ENCODE measurements at regions not wholly inside any gene's neighbourhood (a gene's known extent, or its start where the extent isn't known, plus 50 kb on each side); places are given as distances from the start of the nearest gene placed in this dataset.

DNA sequence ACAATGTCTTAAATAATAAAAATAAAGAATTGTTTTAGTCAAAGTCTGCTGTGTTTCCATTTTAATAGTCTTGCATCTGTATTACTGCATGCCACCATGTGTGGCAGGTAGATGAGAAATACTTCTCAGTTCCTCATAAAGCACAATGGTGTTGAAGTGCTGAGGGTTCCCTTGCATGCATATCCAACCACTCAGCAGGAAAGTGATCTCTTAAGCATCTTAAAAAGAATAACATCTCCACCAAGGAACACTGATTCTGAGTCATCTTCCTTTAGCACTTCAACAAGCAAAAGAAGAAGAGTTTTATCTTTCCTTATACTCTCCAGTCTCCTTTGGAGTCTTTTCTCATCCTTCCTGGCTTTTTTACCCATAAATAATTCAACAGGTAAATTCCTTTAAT lies 602.0 kb downstream of the TBL1XR1 start:
- H3K4me3 ChIP-seq (ENCODE audit: low read depth, low read length): no peak overlapping the region
- DNase-seq (ENCODE audit: low read depth): peak; percentile 46

DNA sequence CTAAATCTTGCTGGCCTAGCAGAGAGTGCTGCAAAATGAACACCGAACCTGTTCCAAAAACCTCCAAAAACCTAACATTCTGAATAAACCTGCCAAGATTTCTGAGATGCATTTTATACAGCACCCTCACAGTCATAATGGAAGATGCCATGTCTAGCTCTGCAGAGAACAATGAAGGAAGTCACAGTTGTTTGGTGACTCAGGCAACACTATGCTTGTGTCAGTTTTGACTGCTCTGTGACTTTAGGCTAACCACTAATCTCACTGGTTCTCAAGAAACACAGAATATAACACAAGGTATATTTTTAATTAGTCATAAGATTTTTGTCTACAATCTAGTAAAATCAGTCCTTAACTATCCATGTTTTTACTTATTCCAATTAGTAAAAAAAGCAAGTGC lies 606.6 kb downstream of the TBL1XR1 start:
- DNase-seq (ENCODE audit: low read depth): no peak
- no peak overlapping the region for H3K4me3 ChIP-seq (ENCODE audit: low read depth, low read length)

DNA sequence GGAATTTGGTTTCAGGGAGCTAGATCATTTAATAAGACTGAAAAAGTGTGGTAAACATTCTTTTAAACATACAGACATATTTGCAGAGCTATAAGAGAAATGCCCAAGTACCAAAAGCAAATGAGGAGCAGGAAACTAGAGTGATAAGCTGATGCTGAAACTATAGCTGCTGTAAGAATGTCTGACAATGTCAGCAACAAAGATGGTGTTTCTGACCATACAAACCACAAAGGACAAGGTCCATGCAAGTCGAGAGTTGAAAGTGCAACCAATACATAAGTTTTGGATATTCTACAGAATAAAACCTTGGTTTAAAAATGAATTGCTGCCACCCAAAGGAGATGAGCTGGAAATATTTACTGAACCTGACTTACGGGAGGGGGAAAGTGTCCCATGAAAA lies 610.2 kb downstream of the TBL1XR1 start:
- no peak for DNase-seq (ENCODE audit: low read depth)
- no peak overlapping the region for H3K4me3 ChIP-seq (ENCODE audit: low read depth, low read length)

DNA sequence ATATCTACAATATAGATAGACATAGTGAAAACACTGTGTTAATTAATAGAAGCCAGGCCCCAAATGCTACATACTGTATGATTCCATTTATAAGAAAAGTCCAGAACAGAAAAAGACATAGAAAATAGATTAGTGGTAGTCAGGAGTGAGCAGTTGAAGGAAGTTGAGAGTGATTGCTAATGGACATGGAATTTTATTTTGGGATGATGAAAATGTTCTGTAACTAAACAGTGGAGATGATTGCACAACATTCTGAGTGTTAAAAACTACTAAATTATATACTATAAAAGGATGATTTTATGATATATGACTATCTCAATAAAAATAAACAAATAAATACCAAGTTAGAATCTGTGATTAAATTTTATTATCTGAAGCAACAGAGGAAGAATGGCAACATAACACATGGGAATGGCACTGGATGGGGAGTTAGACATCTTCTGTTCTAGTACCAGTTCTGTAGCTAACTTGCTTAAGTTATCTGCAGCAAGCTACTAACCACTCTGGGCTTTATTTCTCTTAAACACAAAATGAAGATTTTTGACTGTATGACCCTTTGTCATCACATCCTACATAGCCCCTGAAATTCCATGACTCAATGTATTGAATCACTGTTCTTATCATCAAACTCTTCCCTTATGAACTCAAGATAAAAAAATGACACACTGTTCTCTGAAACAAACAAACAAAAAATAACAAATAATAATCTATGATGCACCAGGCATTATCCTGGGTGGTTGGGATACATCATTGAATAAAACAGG lies 612.7 kb downstream of the TBL1XR1 start:
- DNase-seq (ENCODE audit: low read depth): peak; percentile 48
- no peak overlapping the region for H3K4me3 ChIP-seq (ENCODE audit: low read depth, low read length)

DNA sequence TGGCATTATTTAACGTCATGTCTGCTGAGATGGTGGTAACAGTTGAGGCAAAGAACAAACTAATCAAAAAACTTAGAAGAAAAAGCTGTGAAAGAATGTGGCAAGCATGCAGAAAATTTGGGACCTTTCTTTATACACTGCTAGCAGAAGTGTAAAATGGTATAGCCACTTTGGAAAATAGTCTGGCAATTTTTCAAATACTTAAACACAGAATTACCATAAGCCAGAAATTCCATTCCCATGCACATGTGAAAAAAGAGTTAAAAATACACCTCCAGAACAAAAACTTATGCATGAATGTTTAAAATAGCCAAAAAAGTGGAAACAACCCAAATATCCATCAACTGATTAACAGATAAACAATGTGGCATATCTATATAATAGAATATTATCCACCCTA lies 613.3 kb downstream of the TBL1XR1 start:
- DNase-seq (ENCODE audit: low read depth): no peak

DNA sequence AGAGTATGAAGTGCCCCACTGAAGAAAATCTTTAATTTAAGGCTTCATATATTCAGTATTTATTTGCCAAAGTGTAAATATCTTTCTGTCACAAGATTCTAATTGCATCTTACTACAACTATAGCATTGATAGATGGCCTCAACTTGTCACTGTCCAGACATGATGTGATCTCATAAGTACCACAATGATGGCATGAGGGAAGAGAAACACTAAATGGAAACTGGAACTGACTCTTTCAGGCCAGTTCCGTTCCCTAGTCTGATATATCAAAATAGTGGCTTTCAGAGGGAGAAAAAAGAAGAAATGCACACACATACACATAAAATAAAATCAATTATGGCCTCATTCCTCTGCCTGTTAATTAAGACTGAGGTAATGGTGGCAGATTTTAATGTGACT lies 615.7 kb downstream of the TBL1XR1 start:
- no peak overlapping the region for H3K4me3 ChIP-seq (ENCODE audit: low read depth, low read length)
- DNase-seq (ENCODE audit: low read depth): no peak

More for the DNA sequence above, 613.3 kb downstream of the TBL1XR1 start:
- H3K4me3 ChIP-seq (ENCODE audit: low read depth, low read length): no peak overlapping the region

DNA sequence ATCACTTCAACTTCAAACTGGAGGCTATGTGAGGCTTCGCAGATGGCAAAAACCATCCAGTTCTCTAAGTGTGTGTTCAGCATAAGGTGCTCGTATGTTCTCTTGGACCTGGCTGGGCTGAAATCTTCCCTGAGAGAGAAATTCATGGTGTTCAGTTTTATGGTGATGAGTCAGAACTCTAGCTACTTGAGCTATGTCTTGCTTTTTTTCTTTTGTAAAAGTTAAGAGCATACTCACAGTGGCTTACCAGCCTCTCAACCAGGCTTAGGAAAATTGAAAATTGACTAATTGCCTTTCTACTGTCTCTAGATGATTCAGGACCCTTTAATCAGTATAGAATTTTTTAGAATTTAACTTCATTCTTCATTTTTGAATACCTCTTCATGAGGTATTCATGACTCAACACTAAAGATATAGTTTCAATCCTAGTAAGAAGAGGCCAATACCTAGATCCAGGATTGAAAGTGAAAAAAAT lies 617.5 kb downstream of the TBL1XR1 start:
- peak; percentile 51 for DNase-seq (ENCODE audit: low read depth)
- no peak overlapping the region for H3K4me3 ChIP-seq (ENCODE audit: low read depth, low read length)

DNA sequence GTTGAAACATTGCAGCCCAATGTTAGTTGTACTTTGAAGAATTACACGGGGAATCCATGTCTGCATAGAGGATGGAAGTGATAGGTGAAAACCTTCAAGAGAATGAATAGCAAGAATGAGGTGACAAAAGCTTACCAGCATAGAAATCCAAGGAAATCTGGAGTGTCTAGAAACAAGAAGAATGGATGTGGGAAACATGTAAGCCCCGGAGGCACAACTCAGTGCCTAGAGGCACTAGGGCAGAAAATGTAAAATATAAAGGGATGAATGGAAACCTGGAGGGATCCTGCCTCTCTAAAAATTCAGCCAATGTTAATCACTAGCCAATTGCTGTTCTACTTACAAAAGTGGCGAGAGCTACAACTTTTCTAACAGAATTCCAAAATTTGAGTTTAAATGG lies 619.0 kb downstream of the TBL1XR1 start:
- no peak overlapping the region for H3K4me3 ChIP-seq (ENCODE audit: low read depth, low read length)
- DNase-seq (ENCODE audit: low read depth): no peak

DNA sequence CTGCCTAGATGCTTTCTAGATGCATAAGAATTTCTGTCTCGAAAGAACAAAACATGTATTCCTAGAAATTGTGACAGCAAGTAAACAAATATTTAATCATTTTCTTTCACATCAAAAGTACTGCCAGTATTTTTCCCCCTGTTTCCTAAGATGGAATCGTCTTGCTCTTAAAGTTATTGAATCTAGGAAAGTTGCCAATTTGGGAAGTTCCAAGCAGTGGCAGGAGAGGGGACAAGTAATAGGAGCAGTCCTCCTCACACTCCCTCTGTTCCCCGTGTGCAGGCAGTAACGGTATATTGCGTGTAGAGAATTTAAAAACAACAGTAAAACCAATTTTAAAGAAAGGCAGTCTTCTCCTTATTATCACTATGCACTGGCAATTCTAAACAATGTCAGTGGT lies 619.8 kb downstream of the TBL1XR1 start:
- DNase-seq (ENCODE audit: low read depth): no peak
- H3K4me3 ChIP-seq (ENCODE audit: low read depth, low read length): no peak overlapping the region

DNA sequence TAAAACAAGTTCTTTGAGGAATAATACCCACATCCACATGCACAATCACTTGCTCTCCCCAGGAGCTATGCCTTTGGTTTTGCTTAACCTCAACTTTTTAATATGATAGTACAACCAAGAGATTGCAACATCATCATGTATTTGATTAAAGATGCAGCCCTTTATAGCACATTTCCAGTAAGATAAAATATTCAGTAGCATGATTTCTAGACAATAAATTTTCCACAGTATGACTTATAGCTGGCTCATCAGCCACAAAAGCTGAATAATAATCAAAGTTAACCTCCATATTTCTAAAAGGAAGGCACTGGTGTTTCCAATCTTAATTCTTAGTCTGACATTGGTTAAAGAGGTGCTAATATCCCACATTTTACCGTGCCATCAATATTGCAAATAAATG lies 622.5 kb downstream of the TBL1XR1 start:
- peak; percentile 11 for DNase-seq (ENCODE audit: low read depth)
- no peak overlapping the region for H3K4me3 ChIP-seq (ENCODE audit: low read depth, low read length)

DNA sequence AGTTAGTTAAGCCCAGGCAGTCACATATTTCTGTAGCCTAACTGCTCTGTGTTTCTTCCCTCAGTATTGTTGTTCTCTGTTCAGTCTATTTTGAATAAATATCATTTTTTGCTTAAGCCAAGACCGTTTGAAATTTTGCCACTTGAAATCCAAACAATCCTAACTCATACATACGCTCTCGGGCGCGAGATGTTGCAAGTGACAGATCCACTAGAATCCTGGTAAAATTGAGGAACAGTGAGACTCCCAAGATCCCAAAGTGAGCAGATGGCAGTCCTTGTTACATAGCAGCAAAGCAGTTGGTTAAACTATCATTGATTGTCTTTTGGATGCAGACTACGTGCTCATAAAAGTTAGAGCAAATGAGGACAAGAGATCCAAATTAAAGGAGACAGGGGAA lies 625.4 kb downstream of the TBL1XR1 start:
- no peak overlapping the region for H3K4me3 ChIP-seq (ENCODE audit: low read depth, low read length)
- no peak for DNase-seq (ENCODE audit: low read depth)

DNA sequence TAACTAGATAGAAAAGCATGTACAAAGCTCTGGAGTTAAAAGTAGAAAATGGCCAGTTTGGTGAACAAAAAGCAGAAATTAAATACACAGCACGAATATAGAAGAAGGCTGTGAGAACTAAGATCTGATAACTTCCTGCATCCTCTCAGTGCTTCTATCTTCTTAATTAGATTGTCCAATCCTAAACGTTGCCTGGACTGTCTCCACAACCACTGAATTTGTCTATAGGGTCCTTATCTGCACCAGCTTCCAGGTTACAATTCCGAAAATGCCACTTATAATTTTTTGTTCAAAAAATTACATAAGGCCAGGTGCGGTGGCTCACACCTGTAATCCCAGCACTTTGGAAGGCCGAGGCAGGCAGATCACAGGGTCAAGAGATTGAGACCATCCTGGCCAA lies 626.3 kb downstream of the TBL1XR1 start:
- H3K4me3 ChIP-seq (ENCODE audit: low read depth, low read length): no peak overlapping the region
- DNase-seq (ENCODE audit: low read depth): no peak

DNA sequence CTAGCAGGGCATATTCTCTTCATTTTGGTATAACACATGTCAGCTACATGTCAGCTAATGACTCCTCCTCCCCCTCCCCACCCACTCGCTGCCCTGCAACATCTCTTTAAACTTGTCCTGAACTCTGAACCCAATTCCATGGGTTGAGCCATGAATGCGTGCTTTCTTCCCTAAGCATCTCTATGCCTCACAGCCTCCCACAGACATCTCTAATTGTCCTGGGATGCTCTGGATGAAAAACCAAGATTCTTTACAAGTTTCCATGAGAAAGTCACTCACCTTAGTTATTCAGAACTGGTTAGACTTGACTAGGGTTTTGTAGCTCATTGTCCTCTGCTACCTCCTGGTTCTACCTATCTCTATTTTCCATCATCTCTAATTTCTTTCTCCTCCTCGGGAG lies 629.1 kb downstream of the TBL1XR1 start:
- H3K4me3 ChIP-seq (ENCODE audit: low read depth, low read length): no peak overlapping the region
- DNase-seq (ENCODE audit: low read depth): no peak

DNA sequence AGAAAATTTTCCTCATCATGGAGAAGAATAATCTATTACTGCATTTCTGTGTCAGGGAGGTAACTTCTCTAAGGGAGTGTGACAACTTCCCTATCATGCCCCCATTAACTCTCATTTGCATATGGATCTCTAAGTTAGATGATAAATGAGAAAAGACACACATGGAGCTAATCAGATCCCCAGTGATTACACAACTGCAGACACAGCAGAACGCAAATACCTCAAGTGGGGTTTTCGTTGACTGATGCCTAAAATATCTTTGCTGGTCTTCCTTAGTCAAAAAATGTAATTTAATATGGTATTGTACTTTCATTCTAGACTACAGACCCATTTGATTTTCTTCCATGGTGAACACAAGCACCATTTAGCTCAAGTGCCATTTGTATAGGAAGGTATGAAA lies 630.5 kb downstream of the TBL1XR1 start:
- H3K4me3 ChIP-seq (ENCODE audit: low read depth, low read length): no peak overlapping the region
- no peak for DNase-seq (ENCODE audit: low read depth)

DNA sequence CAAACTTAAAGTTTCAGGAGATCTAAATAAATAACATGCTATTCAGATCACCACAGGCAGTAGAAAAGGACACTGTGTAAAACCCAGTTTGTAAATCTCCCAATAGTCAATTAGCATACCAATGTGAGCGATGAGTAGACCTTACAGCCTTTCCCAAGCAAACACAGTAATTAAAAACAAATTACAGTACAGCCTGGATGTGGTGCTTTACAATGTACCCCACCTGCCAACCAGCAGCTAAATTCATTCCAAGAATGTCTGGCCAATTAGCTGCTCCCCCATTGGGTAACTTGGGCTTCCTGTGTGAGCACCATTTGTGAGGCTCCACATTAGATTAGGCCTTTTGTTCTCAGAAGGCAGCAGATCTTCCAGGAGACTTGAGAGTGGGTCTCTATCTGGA lies 635.0 kb downstream of the TBL1XR1 start:
- no peak overlapping the region for H3K4me3 ChIP-seq (ENCODE audit: low read depth, low read length)
- no peak for DNase-seq (ENCODE audit: low read depth)

DNA sequence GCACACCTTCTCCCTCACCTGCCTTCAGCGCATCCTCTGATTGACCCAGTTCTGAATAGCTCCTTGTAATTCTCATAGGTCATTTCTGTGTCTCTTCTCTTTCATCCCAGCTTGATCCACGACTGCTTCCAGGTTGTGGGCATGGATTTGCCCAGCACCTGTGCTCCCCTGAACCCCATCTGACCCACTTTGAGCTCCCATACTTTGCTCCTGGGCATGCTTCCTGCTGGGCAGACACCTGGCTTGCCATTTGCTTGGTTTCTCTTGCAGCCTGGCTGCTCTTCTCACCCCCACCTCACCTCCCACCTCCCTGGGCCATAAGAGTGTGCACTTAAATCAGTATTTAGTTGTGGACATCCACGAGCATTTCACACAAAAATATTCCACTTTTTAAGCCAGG lies 635.5 kb downstream of the TBL1XR1 start:
- no peak overlapping the region for H3K4me3 ChIP-seq (ENCODE audit: low read depth, low read length)
- DNase-seq (ENCODE audit: low read depth): no peak

DNA sequence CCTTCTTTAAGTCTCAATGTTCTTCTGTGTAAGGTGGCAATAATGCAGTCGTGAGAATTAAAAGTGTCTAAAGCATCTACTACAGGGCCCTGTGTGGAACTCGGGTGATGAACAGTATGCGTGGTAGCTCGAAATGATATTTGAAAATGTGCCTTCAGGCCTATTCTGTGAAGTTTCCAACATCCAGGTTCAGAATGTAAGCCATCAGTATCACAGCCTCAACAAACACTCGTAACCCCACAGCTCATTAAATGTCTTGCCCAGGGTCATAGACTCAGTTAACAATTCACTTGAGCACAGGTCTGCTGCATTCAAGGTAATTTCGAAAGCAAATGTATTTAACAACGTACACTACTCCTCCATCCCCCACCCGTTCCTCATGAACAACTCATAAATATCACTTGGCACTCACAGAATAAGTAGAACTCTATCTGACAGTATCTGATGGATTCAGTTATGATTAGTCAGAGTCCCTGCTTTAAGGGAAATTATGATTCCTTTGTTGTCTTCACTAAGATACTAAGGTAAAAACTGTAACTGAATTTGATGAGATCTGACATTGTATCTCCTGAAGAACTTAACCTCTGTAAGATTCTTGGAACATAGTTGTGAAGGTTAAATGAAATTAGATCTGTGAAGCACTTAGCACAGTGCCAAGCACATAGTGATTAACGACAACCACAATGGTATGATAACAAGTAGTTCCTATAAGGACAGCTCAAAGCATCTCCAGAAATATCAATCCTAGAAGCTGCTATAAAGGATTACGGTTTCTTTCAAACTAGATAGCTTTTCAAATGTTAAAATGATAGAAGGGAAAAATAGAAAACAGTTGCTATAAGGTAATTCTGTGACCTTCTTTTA lies 642.3 kb downstream of the TBL1XR1 start:
- no peak overlapping the region for H3K4me3 ChIP-seq (ENCODE audit: low read depth, low read length)
- no peak for DNase-seq (ENCODE audit: low read depth)

DNA sequence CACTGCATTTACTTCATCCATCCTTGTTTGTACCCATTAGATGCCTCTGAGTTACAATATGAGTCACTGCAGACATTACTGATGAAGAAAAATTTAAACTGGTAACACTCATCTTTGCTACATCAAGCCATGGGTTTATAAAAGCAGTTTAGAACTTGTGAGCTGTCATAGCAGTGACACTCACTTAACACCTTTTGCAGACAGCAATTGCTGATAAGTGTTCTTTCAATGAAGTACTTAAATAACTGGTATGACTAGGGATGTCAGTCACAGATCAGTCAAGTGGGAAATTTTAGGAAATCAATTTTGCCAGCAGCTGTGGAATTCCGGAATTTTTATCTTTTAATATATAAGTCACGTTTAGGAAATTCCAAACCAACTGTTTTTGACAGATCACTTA lies 643.0 kb downstream of the TBL1XR1 start:
- H3K4me3 ChIP-seq (ENCODE audit: low read depth, low read length): no peak overlapping the region
- DNase-seq (ENCODE audit: low read depth): no peak

DNA sequence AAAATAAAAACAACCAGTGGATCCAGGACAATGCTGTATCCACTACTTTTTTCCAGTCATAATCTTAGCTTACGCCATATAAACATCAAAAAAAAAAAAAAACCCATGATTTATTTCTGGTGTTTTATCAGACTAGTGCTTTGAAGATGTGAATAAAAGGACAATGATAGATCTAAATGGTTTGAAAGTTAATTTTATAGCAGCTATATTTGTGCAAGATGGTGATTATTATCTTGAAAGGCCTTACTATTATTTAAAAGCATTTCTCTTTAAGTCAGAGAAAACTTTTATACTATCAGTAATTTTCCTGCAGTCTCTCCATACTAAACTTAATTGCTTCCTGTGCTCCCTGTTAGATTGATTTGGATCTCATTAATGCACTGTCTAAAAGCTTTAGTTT lies 670.3 kb downstream of the TBL1XR1 start:
- no peak overlapping the region for H3K4me3 ChIP-seq (ENCODE audit: low read depth, low read length)
- no peak for DNase-seq (ENCODE audit: low read depth)

DNA sequence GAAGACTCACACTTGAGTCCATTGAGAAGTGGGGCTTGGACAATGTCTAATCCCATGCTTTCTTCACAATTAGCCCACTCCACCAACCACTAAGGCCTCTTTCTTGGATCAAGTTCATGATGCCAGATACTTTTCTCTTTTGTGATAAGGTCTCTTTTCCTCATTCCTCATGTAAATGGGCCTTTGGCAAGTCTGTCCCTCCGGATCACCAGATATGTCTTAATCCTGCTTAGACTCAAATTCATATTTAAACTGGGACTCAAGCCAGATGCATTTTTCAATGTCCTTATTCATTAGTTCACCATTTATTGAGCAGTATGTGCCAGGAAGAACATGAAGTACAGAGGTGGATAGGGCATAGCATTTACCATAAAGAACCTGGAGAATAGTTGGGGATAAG lies 671.1 kb downstream of the TBL1XR1 start:
- no peak overlapping the region for H3K4me3 ChIP-seq (ENCODE audit: low read depth, low read length)
- DNase-seq (ENCODE audit: low read depth): no peak

DNA sequence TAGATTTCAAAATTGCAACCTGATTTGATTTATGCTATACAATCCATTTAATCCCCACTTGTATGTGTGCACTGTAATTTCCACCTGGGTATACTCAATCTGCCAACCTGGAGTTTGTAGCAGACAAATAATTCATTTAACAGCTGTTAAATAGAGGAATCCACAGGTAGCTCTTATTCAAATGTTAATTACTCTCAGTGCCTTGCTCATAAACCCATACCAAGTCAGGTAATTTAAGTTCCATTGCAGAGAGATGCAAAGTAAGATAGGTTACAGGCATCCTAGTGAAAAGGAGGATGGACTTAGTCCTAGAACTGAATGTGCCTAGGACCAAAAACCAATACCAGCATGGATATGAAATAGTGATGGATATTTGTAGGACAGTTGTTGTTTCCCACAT lies 674.2 kb downstream of the TBL1XR1 start:
- H3K4me3 ChIP-seq (ENCODE audit: low read depth, low read length): no peak overlapping the region
- DNase-seq (ENCODE audit: low read depth): no peak

All from skeletal muscle cell (primary cell).